Neuronal stem cell (in vitro differentiated cells): ENCODE measurements at regions not wholly inside any gene's neighbourhood (a gene's known extent, or its start where the extent isn't known, plus 50 kb on each side); places are given as distances from the start of the nearest gene placed in this dataset.

Source experiments
- DNase-seq: peaks from one replicate; pipeline ENCODE4 v3.0.0-alpha.2; 2013; ENCODE audit warnings: low spot score
- H2AFZ ChIP-seq: one replicate; pipeline ENCODE4 v1.6.1; 2013; ENCODE audit warnings: mild to moderate bottlenecking, low read length, inconsistent platforms
- H2AK5ac ChIP-seq: 2 replicates; pipeline ENCODE4 v1.6.1; 2013; ENCODE audit warnings: low read depth, mild to moderate bottlenecking, inconsistent platforms, low read length, moderate library complexity, mixed read lengths
- H2BK120ac ChIP-seq: 2 replicates; pipeline ENCODE4 v1.6.1; 2013; ENCODE audit warnings: low read depth, mild to moderate bottlenecking, inconsistent platforms, low read length, moderate library complexity, mixed read lengths
- H2BK12ac ChIP-seq: one replicate; pipeline ENCODE4 v1.6.1; 2013; ENCODE audit warnings: low read length, inconsistent platforms
- H2BK15ac ChIP-seq: 2 replicates; pipeline ENCODE4 v1.6.1; 2013; ENCODE audit warnings: mild to moderate bottlenecking, low read length, inconsistent platforms, mixed read lengths
- H2BK5ac ChIP-seq: one replicate; pipeline ENCODE4 v1.6.1; 2013; ENCODE audit warnings: inconsistent platforms, mild to moderate bottlenecking, low read length, moderate library complexity
- H3K14ac ChIP-seq: one replicate; pipeline ENCODE4 v1.6.1; 2013; ENCODE audit warnings: low read length, inconsistent platforms
- H3K18ac ChIP-seq: 2 replicates; pipeline ENCODE4 v1.6.1; 2013; ENCODE audit warnings: low read length, inconsistent platforms
- H3K23ac ChIP-seq: 2 replicates; pipeline ENCODE4 v1.6.1; 2013; ENCODE audit warnings: low read depth, mild to moderate bottlenecking, mixed read lengths, low read length, inconsistent platforms; ENCODE audit not compliant: poor library complexity
- H3K27ac ChIP-seq: replicated peaks from 3 replicates; pipeline ENCODE4 v1.5.1; 2013; ENCODE audit warnings: low read length, inconsistent platforms
- H3K27me3 ChIP-seq, 3 experiments: 2 replicates each; pipeline ENCODE4 v1.6.1; 2013; ENCODE audit warnings: low read length in 3 of 3, mild to moderate bottlenecking in 2 of 3, inconsistent platforms in 1 of 3, low read depth in 1 of 3, mixed read lengths in 1 of 3, moderate library complexity in 1 of 3; ENCODE audit not compliant: control insufficient read depth in 3 of 3, insufficient read depth in 3 of 3
- H3K36me3 ChIP-seq, 2 donors: replicated peaks in 1 of 2; 2 replicates each; pipeline ENCODE4 v1.6.1; 2013; ENCODE audit warnings: low read length in 2 of 2; ENCODE audit not compliant: control insufficient read depth in 2 of 2, insufficient read depth in 2 of 2
- H3K4ac ChIP-seq: 2 replicates; pipeline ENCODE4 v1.6.1; 2013; ENCODE audit warnings: inconsistent platforms, mild to moderate bottlenecking, low read length, moderate library complexity
- H3K4me1 ChIP-seq, 2 donors: 1 replicate in 1 of 2; 2 replicates in 1 of 2; pipeline ENCODE4 v1.6.1; 2013; ENCODE audit warnings: low read length in 2 of 2, low read depth in 1 of 2; ENCODE audit not compliant: control insufficient read depth in 2 of 2, insufficient read depth in 1 of 2
- H3K4me2 ChIP-seq: one replicate; pipeline ENCODE4 v1.6.1; 2013; ENCODE audit warnings: mild to moderate bottlenecking, low read length, inconsistent platforms; ENCODE audit not compliant: insufficient read depth, poor library complexity, severe bottlenecking
- H3K4me3 ChIP-seq, 2 donors: 2 replicates each; pipeline ENCODE4 v1.5.1; 2013; ENCODE audit warnings: low read length in 2 of 2, mild to moderate bottlenecking in 2 of 2, inconsistent platforms in 1 of 2, moderate library complexity in 1 of 2
- H3K79me1 ChIP-seq: one replicate; pipeline ENCODE4 v1.6.1; 2013; ENCODE audit warnings: low read depth, mild to moderate bottlenecking, inconsistent platforms, low read length, moderate library complexity
- H3K9ac ChIP-seq: one replicate; pipeline ENCODE4 v1.6.1; 2013; ENCODE audit warnings: mild to moderate bottlenecking, low read depth, low read length, inconsistent platforms; ENCODE audit not compliant: poor library complexity
- H3K9me3 ChIP-seq, 2 donors: replicated peaks in 1 of 2; 2 replicates each; pipeline versions ENCODE3 to v1.6.1; 2013; ENCODE audit warnings: low read length in 2 of 2, mild to moderate bottlenecking in 2 of 2, inconsistent platforms in 1 of 2, low read depth in 1 of 2, mixed read lengths in 1 of 2, moderate library complexity in 1 of 2; ENCODE audit not compliant: control insufficient read depth in 2 of 2, insufficient read depth in 1 of 2
- H4K8ac ChIP-seq: one replicate; pipeline ENCODE4 v1.6.1; 2013; ENCODE audit warnings: low read depth, mild to moderate bottlenecking, inconsistent platforms, low read length, moderate library complexity
- H4K91ac ChIP-seq: one replicate; pipeline ENCODE4 v1.6.1; 2013; ENCODE audit warnings: low read length, low read depth, mild to moderate bottlenecking, inconsistent platforms; ENCODE audit not compliant: poor library complexity
- WGBS, 2 donors: extraction: QIAGEN DNeasy Blood & Tissue Kit; methylation state at CpG; one replicate each; pipeline ENCODE4 v1.1.7; 2013; ENCODE audit warnings: missing lambda C conversion rate in 2 of 2, mixed read lengths in 1 of 2; ENCODE audit not compliant: insufficient read length in 2 of 2, insufficient replicate concordance in 1 of 2; ENCODE audit errors: extremely low coverage in 2 of 2; 5-methylcytosine and 5-hydroxymethylcytosine counted together

GRCh38 chr5:144575736-144576135 lies 405.1 kb downstream of the KCTD16 start:
- Histone ChIP-seq H4K8ac (no peak overlapping the region), H2BK5ac (no peak overlapping the region), H2BK15ac (no peak overlapping the region), H3K4me1 (no peaks in the 10 kb centered on the region), H3K9me3 (peaks cover 0 to 6% of the 10 kb centered on the region in 2 donors), H3K27me3 (no peaks in the 10 kb centered on the region), H3K4me3 (no peak overlapping the region), H3K27ac (no peak overlapping the region), H3K18ac (no peak overlapping the region), H3K23ac (no peak overlapping the region), H3K9ac (no peak overlapping the region), H2BK120ac (no peak overlapping the region), H3K14ac (no peak overlapping the region), H3K4ac (no peak overlapping the region), H2AFZ (no peak overlapping the region), H4K91ac (no peak overlapping the region), H3K79me1 (no peaks in the 10 kb centered on the region), H2BK12ac (no peak overlapping the region), H3K4me2 (no peak overlapping the region), H2AK5ac (no peak overlapping the region), H3K36me3 (no peaks in the 10 kb centered on the region)
- DNase-seq: no peak
- no CpG with 5 or more reads among the region's 1 CpG for WGBS, 2 donors

- Histone ChIP-seq H3K4ac (no peak overlapping the region), H3K27ac (no peak overlapping the region), H2BK120ac (no peak overlapping the region), H3K27me3 (no peaks in the 10 kb centered on the region), H2BK5ac (no peak overlapping the region), H3K36me3 (peaks cover 0 to 2% of the 10 kb centered on the region in 2 donors), H3K4me1 (peaks cover 0 to 2% of the 10 kb centered on the region in 2 donors), H3K14ac (no peak overlapping the region), H3K9ac (no peak overlapping the region), H3K4me3 (no peak overlapping the region), H2BK12ac (no peak overlapping the region), H3K79me1 (no peaks in the 10 kb centered on the region), H3K23ac (no peak overlapping the region), H2AK5ac (no peak overlapping the region), H3K18ac (no peak overlapping the region), H2AFZ (no peak overlapping the region), H3K4me2 (no peak overlapping the region), H2BK15ac (no peak overlapping the region), H3K9me3 (peaks cover 0 to 16% of the 10 kb centered on the region in 2 donors), H4K8ac (no peak overlapping the region), H4K91ac (no peak overlapping the region)
- WGBS, 2 donors: no CpG with 5 or more reads among the region's 2 CpGs
- DNase-seq: no peak
These were observed 396.7 kb downstream of the KCTD16 start for GRCh38 chr5:144567421-144567780.

GRCh38 chr5:144566747-144567420 lies 396.2 kb downstream of the KCTD16 start:
- Histone ChIP-seq H2BK5ac (no peak overlapping the region), H3K9ac (no peak overlapping the region), H2BK120ac (no peak overlapping the region), H2AFZ (no peak overlapping the region), H2AK5ac (no peak overlapping the region), H4K8ac (no peak overlapping the region), H3K79me1 (no peaks in the 10 kb centered on the region), H3K4me2 (no peak overlapping the region), H3K4ac (no peak overlapping the region), H3K36me3 (peaks cover 0 to 2% of the 10 kb centered on the region in 2 donors), H3K18ac (no peak overlapping the region), H3K9me3 (peaks cover 0 to 16% of the 10 kb centered on the region in 2 donors), H3K23ac (no peak overlapping the region), H3K14ac (no peak overlapping the region), H4K91ac (no peak overlapping the region), H3K4me3 (no peak overlapping the region), H3K27ac (no peak overlapping the region), H3K4me1 (peaks cover 0 to 2% of the 10 kb centered on the region in 2 donors), H2BK12ac (no peak overlapping the region), H3K27me3 (no peaks in the 10 kb centered on the region), H2BK15ac (no peak overlapping the region)
- no peak for DNase-seq
- no CpG with 5 or more reads among the region's 3 CpGs for WGBS, 2 donors

- no peak overlapping the region for H4K8ac ChIP-seq
- H3K4ac ChIP-seq: no peak overlapping the region
- H3K23ac ChIP-seq: no peak overlapping the region
- H3K27me3 ChIP-seq: no peaks in the 10 kb centered on the region
- no peak overlapping the region for H3K14ac ChIP-seq
- no peak overlapping the region for H3K4me2 ChIP-seq
- no peaks in the 10 kb centered on the region for H3K36me3 ChIP-seq
- no peak overlapping the region for H3K18ac ChIP-seq
- no peak overlapping the region for H2AFZ ChIP-seq
- no peak overlapping the region for H2BK5ac ChIP-seq
- H4K91ac ChIP-seq: no peak overlapping the region
- no peaks in the 10 kb centered on the region for H3K9me3 ChIP-seq
- no peaks in the 10 kb centered on the region for H3K79me1 ChIP-seq
- no peak for DNase-seq
- no peak overlapping the region for H3K9ac ChIP-seq
- no peak overlapping the region for H3K4me3 ChIP-seq
- no peak overlapping the region for H3K27ac ChIP-seq
- no CpG with 5 or more reads among the region's 3 CpGs for WGBS, 2 donors
- H3K4me1 ChIP-seq: no peaks in the 10 kb centered on the region
- no peak overlapping the region for H2BK15ac ChIP-seq
- H2BK120ac ChIP-seq: no peak overlapping the region
- no peak overlapping the region for H2AK5ac ChIP-seq
- H2BK12ac ChIP-seq: no peak overlapping the region
These were observed 378.9 kb downstream of the KCTD16 start for GRCh38 chr5:144549580-144549979.
